ENCODE measurements at regions not wholly inside any gene's neighbourhood (a gene's known extent, or its start where the extent isn't known, plus 50 kb on each side); places are given as distances from the start of the nearest gene placed in this dataset.
"Not testable (repeated sequence)": the region's sequence is repeated elsewhere in the genome, so short reads cannot be mapped to it uniquely, and the experiment has no call there.

DNA sequence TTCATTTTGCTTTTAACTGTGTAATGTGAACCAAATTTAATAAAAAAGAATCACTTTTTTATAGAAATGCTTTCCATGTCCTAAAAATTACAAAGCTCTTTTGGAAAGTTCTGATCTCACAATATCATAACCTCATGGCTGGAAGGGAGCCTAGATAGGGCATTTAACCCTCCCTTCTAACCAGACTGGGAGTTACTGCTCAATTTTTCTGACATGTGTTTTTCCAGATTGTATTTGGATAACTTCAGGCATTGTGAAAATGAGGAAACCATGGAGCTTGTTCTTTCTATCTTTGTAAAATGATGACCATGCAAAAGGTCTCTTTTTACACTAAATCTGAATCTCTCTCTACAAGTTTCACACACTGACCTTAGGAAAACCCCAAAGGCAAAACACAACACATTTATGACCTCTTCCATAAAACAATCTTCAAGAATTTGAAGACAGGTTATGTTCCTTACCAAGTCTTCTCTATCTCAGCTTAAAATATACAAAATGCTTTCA, 508.8 kb downstream of the DIPK2A start:
- DNase-seq: no peak

DNA sequence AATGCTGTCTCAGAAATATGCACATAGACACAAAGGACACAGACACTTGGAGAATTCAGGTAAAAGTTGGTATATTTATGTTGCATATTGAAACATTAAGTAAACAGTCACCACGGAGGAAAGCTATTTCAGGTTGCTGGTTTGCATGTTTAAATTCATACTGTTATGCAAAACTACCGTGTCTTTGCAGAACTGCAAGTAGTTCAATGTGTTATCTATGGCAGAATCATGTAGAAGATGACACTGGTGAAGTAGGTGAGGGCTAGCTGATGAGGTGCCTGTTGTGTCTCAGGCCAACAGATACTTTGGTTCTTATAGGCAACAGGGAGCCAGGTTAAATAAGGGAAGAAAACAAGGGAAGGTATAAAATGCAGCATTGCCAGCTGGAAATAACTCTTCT, 511.3 kb downstream of the DIPK2A start:
- DNase-seq: no peak

DNA sequence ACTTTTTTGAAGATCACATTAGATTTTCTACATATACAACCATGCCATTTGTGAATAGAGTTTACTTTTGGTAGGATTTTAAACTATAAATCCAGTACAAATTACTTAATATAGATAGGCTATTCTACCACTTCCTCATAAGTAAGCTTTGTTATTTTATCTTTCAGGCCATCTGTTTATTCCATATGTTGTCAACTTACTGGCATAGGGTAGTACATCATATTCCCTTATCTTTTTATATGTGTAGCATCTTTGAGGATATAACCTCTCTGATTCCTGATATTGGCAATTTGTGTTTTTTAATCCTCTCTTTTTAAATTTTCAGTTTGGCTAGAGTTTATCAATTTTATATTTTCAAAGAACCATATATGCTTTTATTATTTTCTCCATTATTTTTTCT, 515.4 kb downstream of the DIPK2A start:
- no peak for DNase-seq

DNA sequence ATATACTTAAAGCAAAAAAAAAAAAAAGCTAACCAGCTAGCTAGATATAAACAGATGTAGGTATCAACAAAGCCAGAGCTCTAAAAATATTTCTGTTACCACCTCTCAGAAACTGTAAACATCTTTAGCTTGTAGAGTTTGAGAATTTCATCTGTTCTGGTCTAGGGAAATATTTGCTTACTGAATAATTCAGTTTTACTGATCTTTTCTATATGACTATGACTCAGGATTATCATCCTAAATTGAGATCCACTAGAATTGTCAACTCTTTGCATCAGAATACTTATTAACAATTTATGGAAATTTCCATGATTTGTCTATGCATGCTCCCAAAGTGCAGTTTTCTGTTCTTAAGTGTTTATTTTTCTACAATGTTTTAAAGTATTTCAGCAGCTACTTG, 517.3 kb downstream of the DIPK2A start:
- DNase-seq: no peak

DNA sequence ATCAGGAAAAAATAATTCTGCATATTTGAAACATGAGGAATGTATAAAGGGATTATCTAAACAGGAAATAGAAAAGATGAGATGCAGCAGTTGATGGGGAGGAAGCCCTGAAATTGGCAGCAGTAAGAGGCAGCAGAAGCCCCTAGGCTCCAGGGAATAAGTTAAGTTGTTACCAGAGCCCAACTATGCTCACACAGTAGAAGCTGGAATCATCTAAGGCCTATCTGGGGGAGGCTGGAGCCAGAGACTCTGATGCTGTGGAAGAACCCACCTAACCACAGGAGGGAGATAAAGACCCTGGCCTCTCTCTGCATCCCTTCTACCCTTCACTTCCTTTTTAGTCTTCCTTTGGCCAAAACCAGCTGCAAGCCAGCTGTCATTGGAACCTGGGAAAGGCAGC, 519.7 kb downstream of the DIPK2A start:
- no peak for DNase-seq

DNA sequence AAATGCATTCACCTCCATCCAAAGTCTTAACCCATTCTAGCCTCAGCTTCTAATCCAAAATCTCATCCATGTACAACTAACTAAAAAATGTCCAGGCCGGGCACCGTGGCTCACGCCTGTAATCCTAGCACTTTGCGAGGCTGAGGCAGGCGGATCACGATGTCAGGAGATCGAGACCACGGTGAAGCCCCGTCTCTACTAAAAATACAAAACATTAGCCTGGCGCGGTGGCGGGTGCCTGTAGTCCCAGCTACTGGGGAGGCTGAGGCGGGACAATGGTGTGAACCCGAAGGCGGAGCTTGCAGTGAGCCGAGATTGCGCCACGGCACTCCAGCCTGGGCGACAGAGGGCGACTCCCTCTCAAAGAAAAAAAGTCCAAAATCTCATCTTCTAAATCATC, 523.0 kb downstream of the DIPK2A start:
- DNase-seq: not testable (repeated sequence)

DNA sequence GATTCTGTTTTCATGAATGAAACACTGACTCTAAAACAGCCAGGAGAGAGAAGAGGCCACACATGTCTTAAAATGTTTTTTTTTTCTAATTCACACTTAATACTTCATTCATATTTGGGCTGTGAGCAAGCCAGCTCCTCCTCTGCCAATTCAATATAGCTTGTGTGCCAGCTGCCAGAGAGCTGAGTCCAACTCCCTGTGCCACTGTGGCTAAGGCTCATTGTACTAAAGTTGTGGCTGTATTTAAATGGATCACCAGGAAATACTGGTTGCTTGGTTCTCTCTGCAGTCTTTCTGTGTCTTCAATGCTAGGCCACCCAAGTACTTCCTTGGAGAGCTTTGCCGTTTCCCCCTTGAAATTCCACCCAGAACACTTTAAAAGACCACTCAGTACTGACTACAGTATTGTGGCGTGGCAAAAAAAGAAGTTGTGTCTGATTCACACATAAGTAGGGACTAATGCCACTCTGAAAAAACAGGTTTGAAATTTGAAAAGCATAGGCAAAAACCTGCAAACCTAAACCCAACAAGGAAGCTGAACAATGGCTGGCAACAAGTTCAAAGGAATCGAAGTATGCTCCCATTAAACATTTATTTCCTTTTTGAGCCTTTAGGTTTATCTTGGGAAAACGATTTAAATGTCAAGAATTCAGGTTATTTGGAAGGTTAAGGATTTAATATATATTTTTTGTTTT, 524.7 kb downstream of the DIPK2A start:
- DNase-seq: no peak

DNA sequence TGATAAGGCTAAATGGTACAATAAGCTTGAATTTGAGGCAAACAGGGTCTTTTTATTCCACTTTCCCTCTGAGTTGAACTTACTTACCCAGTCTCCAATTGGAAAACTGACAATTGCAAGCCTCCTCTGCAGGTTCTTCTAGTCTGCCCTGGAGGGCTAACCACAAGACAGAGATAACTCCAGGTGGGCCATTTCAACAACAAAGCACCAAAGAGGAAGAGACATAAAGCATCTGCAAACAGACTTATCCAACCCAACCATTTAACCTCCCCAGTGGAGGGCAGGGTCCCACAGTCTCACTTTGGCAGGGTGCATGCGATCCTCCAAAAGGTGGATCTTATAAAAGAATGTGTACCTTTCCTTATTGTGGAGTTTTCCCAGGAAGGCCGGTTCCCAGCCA, 525.8 kb downstream of the DIPK2A start:
- DNase-seq: no peak

DNA sequence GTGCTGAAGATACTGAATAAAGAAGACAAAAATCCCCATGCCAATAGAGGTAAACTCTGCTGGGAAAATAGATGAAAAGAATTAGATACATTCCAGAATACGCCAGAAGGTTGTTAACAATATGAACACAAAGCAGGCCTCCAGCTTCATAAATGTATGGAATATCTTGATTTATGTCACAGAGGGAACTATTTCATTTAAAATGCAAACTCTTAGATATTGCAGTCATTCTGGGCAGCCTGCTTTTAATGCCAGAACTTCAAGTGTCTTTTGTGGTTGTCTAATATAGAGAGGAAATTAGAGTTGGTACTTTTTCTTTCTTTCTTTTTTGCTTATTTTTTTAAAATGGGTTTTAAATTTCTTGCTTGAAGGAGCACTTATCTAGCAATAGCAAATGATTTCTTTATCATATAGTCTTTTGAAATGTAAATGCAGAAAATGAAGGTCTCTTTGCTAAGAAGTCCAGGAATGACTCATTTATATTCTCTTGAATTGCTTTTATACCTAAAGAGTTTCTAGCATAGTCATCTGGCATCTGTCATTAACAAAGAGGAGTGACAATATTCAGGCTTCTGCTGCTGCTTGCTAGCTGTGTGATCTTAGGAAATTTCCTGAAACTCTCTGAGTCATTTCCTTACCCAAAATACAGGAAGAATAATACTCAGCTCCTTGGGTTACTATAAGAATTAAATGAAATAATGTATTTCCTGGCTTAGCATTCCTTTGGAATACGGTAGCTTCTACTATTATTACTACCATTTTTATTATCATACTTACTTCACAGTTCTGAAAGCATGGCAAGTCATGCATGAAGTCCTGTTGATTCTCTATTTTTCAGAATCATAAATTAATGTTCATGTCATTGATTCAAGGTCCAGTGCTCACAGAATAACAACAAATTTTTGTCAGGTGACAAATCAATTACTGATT, 527.6 kb downstream of the DIPK2A start:
- no peak for DNase-seq

DNA sequence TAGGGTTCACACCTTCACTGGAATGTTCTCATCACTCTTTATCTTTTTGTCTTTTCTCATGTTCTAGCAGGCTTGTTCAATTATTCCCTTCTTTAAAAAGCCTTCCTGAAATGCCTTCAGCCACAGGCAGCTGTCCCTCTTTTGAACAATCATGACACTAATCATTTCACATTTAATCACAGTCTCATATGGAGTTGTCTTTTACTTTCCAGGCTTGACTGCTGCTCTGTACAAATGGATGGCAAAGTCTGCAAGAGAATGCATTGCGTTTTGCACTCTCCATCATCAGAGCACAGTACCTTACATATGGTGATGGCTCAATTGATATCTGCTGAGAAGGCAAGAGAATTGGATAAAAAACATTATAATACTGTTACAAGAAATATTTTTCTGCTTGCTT, 529.8 kb downstream of the DIPK2A start:
- DNase-seq: no peak

DNA sequence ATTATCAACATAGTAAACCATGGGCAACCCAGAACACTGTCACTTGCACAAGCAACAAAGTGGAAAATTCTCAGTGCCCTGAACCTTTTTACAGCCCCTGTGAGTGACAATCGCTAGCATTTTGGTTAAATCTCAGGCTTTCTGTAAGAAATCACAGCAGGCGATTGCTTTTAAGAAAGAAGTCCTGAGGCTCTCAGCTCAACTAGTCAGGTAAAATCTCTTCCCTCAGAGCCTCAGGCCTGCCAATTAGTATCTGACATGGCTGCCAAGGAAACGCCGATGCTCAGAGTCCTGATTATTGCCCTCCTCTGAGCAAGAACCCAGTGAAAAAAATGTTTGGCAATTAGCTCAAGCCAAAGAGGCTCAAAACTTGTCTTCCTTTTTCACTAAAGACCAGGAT, 530.8 kb downstream of the DIPK2A start:
- DNase-seq: no peak

DNA sequence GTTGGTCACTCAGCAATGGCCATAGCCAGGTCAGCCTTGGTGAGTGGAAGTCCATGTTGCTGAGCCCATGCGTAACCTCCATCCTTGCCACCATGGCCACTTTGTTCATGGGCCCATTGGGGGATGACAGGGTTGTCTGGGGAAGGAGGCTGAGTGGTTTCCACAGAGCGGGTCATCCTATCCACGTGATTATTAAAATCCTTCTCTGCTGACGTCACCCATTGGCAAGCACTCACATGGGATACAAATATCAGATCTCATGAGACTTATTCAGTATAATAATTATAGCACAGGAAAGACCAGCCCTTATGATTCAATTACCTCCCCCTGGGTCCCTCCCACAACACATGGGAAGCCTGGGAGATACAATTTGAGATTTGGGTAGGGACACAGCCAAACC, 534.8 kb downstream of the DIPK2A start:
- not testable (repeated sequence) for DNase-seq

DNA sequence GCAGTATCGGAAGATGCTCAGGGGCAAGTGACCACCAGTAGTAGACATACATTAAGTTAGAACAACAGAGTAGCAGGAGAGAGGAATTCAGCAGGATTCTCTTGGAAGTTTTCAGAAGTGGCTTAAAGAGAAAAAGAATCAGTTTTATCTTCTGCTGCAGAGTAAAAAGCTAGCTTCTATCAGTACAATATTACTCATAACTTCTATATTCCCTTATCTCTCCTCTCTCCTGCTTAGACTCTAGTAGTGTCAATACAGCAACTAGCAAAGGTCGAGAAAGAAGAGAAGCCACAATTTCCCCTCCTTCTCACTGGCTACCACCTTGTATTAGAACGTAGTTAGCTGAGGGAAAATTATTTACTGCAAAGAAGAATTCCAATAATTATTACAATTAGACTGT, 539.7 kb downstream of the DIPK2A start:
- DNase-seq: no peak

DNA sequence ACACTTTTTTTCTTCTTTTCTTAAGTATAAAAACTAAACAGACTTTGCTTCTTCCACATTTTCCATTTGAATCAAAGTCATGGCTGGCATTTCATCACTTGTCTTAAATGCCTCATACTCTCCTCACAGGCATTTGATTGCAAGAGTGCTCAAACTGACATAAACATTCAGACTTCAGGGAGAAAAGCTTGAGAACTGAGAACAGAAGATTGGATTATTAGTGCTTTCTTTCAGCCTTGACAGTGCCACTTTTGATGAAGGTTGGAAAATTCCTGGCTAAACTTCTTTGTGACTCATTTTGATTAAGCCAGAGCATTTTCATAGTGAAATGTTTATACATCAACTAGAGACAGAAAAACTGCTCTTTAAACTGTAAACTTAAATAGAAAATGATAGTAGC, 544.4 kb downstream of the DIPK2A start:
- no peak for DNase-seq

DNA sequence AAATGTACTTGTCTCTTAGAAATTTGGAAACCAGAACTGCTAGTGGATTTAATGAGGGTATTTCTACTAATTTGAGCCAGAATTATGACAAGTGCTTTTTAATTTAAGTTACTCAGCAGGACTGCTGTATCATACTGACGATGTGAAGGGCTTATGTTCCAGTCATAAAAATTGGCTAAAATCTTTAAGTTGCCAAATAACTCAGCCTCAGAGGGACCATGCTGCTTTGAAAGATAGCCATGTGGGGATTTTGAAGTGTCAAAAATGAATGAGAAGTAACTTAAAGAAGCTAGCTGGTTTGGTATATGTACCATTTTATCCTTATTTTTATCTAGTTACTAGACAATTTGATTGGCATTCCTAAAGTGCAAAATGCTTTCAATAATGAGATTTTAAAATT, 545.0 kb downstream of the DIPK2A start:
- no peak for DNase-seq

DNA sequence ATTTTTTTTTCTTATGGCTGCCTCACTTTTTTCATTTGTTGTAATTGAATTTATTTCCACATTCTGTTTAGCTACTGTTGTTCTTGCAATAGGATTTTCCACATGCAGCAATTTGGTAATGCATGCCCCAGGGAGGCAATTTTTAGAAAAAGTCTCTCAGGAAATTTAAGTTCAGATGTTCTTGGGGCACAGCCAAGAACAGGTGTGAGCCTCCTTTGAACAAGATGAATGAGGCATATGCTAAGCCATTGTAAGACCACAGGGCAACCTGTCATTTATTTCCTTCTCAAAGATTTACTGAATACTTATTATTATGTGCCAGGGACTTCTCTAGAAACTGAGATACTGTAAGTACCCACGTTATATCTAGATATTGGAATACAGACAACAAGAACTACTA, 549.5 kb downstream of the DIPK2A start:
- DNase-seq: no peak

DNA sequence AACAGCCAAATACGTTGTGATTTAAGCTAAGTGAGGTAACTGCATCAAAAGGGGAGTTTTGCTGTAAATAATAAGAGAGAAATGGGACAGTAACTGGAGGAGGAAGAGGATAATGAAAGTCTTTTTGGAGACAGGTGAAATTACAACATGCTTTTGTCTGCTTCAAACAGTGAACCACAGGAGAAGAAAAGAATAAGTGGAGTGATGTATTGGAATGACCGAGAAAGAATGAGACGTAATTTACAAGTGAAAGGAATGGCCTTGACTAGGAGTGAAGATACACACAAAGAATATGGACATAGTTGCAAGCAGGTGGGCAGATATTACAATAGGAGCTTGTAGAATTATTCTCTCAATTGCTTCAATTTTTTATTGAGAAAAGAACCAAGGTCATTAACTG, 550.8 kb downstream of the DIPK2A start:
- DNase-seq: no peak

DNA sequence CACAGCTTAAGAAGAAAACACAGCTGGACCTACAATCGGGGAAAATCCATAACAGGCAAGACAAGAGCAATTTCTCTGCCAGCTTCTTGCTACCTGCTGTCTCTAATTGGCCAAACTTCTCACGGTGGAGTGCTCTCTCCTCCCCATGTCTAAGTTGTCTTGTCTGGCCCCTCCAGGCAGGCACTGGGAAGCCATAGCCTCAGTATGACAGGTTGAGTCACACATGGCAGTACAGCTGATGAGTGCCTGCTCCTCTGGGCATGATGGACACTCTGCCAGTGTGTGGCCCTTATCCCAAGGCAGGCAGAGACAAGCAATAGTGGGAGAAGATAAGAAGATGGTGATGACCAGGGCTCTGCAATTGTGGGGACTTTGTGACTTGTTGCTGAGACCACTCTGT, 551.8 kb downstream of the DIPK2A start:
- DNase-seq: no peak

DNA sequence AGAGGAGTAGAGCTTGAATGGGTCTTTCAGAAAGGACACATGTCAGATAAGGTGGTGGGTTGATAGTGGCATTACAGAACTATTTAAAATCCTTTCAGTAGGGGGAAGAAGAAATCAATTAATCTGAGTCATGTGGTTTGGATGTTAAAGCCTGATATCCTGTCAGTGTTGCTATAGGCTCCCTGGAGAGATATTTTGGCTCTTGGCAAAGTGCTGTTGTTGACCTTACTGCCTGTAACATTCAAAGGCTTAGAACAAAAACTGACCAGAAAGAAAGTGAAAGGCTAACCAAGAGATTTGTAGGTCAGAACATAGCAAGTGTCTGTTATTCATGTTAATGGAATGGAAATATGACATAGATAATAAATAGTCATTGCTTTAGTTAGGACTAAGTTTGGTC, 552.9 kb downstream of the DIPK2A start:
- no peak for DNase-seq

DNA sequence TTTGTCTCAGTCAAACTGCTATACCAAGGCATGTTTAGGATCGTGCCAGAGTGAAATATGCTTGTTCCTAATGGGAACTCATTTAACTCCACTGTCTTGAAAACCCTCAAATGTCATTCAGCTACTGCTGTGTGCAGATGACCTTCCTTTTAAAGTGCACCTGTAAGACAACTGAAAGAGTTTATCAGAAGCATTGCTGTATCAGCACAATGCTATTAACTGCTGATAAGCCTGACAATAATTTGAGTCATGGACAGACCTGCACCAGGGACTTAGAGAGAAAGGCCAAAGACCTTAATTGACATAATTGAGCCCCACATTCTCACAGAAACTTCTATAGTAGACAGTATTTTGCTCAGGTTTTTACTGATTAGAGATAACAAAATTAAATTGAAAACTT, 557.9 kb downstream of the DIPK2A start:
- no peak for DNase-seq

DNA sequence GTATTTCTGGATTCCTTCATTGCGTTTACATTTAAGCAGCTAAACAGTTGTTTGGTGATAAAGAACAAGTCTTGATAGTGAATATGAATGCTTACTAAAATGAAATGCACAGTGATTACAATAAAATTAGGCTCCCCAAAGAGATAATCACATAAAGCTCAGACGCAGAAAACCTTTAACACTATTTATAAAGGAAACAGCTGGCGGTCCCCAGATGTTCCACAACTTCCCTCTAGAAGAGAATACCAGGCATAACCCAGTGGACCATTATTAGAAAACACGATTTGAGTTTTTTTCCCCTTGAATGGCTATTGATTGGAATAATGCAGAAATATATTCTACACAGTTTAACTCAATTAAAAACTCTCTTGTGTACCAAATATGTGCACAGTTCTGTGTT, 573.2 kb downstream of the DIPK2A start:
- DNase-seq: no peak

DNA sequence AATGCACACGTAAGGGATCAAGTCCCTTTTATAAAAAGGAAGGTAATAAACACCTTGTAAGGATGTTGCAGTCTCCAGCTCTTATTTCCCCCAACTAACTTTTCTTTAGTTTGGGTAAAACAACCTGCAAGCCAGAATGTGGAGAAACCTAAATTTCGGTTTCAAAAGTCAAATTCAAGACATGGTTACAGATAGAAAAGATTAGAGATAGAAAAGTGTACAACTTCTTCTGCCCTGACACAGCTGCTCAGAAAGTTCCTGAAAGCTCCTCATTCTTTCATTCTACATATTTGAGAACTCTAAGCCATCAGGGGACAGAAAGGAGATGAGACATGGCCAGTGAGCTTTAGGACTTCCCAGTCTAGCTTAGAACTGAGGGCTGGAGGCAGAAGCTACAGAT, 574.9 kb downstream of the DIPK2A start:
- no peak for DNase-seq

DNA sequence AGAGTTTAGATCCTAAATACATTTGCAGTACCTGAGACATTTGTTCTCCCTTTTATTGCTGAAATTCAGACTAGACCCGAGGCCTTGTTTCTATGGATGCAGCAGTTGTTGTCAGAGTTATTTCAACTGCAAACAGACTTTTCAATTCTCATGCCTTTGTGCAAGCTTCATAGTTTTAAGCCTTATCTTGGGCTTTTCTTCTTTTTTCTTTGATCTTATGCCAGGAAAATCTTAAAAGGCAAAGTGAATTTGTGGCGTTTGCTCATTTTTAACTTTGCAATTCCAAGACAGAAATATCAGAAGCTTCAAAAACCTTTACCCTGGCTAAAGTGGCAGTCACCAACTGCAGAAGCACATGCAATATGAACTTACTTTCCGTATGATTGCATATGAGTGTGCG, 576.7 kb downstream of the DIPK2A start:
- no peak for DNase-seq

DNA sequence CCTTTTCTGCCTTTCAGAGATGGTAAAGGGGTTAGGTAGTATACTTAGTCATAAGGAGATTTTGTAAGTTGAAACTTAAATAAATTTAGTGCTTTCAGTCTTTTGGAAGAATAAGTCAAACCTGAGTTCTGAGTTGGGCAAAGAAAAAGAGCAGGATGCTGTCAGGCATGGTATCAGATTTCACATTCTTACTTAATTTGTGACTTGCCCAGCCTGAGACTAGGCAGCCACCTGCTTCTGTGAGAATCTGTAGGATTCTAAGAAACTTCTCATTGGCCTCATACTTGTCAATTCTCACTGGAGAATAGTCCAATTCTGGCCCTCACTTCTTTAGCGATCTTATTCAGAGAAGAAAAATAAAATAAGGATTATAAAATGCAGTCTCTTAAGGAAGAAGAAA, 577.5 kb downstream of the DIPK2A start:
- DNase-seq: no peak
